PFSK-1 (cell line): ENCODE measurements at regions not wholly inside any gene's neighbourhood (a gene's known extent, or its start where the extent isn't known, plus 50 kb on each side); places are given as distances from the start of the nearest gene placed in this dataset.

Experiments used
- FOXP2 ChIP-seq: optimal IDR thresholded peaks from 2 replicates; pipeline ENCODE3; 2011; ENCODE audit warnings: borderline replicate concordance, control low read depth, inconsistent platforms; ENCODE audit not compliant: insufficient read depth; ENCODE audit errors: extremely low read length, extremely low read depth
- POLR2AphosphoS5 ChIP-seq: IDR thresholded peaks from 2 replicates; pipeline ENCODE4 v1.6.1; 2012; ENCODE audit warnings: low read depth, mild to moderate bottlenecking, control low read depth, low read length, moderate library complexity
- REST ChIP-seq, 2 experiments: IDR thresholded peaks; 2 replicates each; pipeline versions ENCODE4 v1.6.1 to v1.8.0; 2011 to 2012; ENCODE audit warnings: low read depth in 2 of 2, low read length in 2 of 2, control low read depth in 1 of 2, inconsistent platforms in 1 of 2, mild to moderate bottlenecking in 1 of 2, moderate library complexity in 1 of 2; ENCODE audit not compliant: insufficient read depth in 1 of 2
- SIN3A ChIP-seq: IDR thresholded peaks from 2 replicates; pipeline ENCODE4 v1.6.1; 2012; ENCODE audit warnings: mild to moderate bottlenecking, low read length, moderate library complexity, borderline replicate concordance; ENCODE audit not compliant: insufficient read depth
- TAF1 ChIP-seq: IDR thresholded peaks from 2 replicates; pipeline ENCODE4 v1.6.1; 2012; ENCODE audit warnings: low read length, control low read depth, borderline replicate concordance; ENCODE audit not compliant: insufficient read depth

GRCh38 chr12:46572644-46573346 lies 200.2 kb upstream of the SLC38A2 start:
- TF ChIP-seq REST (IDR thresholded peaks at IDR 0.05; ENCODE audit: insufficient read depth in 1 of 2, low read depth in 2 of 2, low read length in 2 of 2) (no peak), FOXP2 (no peak), TAF1 (no peak), POLR2AphosphoS5 (no peak), SIN3A (no peak)

GRCh38 chr12:46571608-46572007 lies 199.0 kb upstream of the SLC38A2 start:
- TF ChIP-seq POLR2AphosphoS5: no peak
- no peak for TF ChIP-seq SIN3A
- no peak for TF ChIP-seq TAF1
- TF ChIP-seq REST (IDR thresholded peaks at IDR 0.05; ENCODE audit: insufficient read depth in 1 of 2, low read depth in 2 of 2, low read length in 2 of 2): no peak
- no peak for TF ChIP-seq FOXP2

GRCh38 chr12:46569826-46570439 lies 197.4 kb upstream of the SLC38A2 start:
- TF ChIP-seq TAF1: no peak
- no peak for TF ChIP-seq FOXP2
- no peak for TF ChIP-seq SIN3A
- TF ChIP-seq POLR2AphosphoS5: no peak
- TF ChIP-seq REST (IDR thresholded peaks at IDR 0.05; ENCODE audit: insufficient read depth in 1 of 2, low read depth in 2 of 2, low read length in 2 of 2): no peak

GRCh38 chr12:46567667-46568066 lies 195.1 kb upstream of the SLC38A2 start:
- no peak for TF ChIP-seq TAF1

GRCh38 chr12:46562625-46563225 lies 190.2 kb upstream of the SLC38A2 start:
- TF ChIP-seq FOXP2 (no peak), SIN3A (no peak), POLR2AphosphoS5 (no peak), TAF1 (no peak), REST (IDR thresholded peaks at IDR 0.05; ENCODE audit: insufficient read depth in 1 of 2, low read depth in 2 of 2, low read length in 2 of 2) (no peak)
